ENCODE measurements at regions not wholly inside any gene's neighbourhood (a gene's known extent, or its start where the extent isn't known, plus 50 kb on each side); places are given as distances from the start of the nearest gene placed in this dataset.
"Not testable (repeated sequence)": the region's sequence is repeated elsewhere in the genome, so short reads cannot be mapped to it uniquely, and the experiment has no call there.

- TF ChIP-seq, protein P1, sequence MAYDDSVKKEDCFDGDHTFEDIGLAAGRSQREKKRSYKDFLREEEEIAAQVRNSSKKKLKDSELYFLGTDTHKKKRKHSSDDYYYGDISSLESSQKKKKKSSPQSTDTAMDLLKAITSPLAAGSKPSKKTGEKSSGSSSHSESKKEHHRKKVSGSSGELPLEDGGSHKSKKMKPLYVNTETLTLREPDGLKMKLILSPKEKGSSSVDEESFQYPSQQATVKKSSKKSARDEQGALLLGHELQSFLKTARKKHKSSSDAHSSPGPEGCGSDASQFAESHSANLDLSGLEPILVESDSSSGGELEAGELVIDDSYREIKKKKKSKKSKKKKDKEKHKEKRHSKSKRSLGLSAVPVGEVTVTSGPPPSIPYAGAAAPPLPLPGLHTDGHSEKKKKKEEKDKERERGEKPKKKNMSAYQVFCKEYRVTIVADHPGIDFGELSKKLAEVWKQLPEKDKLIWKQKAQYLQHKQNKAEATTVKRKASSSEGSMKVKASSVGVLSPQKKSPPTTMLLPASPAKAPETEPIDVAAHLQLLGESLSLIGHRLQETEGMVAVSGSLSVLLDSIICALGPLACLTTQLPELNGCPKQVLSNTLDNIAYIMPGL (CRISPR knock-in tag; IDR thresholded peaks at IDR 0.05): no peak
Measured at GRCh38 chr12:3428631-3429030, 62.4 kb upstream of the PRMT8 start (continued).

DNA sequence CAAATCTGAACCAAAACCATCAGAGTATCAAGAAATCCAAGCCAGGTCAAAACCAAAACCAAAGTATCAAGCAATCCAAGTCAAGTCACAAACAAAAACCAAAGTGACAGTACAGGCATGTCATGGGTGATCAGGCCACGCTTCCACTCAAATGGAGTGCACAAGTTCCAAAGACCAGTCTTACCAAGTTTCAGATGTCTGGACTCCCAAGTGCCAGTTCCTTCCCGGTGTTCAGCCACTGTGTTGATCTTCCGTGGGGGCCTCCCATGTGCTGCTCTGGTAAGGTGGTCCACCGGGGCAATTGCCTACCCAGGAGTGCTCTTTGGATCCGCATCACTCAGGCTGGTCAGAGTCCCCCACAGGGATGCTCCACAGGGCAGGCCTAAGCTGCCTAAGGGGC is 61.5 kb upstream of the PRMT8 start:
- DNase-seq (ENCODE audit: low spot score); H3K4me3 Mint-ChIP-seq; ATAC-seq; H3K27ac Mint-ChIP-seq; CTCF ChIA-PET; H3K27me3 Mint-ChIP-seq (ENCODE audit: low read depth); POLR2A ChIA-PET: not testable (repeated sequence)
- peaks cover 19% of the 10 kb centered on the region for H3K9me3 Mint-ChIP-seq
- H3K36me3 Mint-ChIP-seq: peaks cover 15% of the 10 kb centered on the region
- H3K4me1 Mint-ChIP-seq: peaks cover 46% of the 10 kb centered on the region

- 0 out of 2 replicates have a peak overlapping the region, but pooled peaks have one; percentile 0 for H3K4me3 Mint-ChIP-seq
- TF ChIP-seq, protein P2, sequence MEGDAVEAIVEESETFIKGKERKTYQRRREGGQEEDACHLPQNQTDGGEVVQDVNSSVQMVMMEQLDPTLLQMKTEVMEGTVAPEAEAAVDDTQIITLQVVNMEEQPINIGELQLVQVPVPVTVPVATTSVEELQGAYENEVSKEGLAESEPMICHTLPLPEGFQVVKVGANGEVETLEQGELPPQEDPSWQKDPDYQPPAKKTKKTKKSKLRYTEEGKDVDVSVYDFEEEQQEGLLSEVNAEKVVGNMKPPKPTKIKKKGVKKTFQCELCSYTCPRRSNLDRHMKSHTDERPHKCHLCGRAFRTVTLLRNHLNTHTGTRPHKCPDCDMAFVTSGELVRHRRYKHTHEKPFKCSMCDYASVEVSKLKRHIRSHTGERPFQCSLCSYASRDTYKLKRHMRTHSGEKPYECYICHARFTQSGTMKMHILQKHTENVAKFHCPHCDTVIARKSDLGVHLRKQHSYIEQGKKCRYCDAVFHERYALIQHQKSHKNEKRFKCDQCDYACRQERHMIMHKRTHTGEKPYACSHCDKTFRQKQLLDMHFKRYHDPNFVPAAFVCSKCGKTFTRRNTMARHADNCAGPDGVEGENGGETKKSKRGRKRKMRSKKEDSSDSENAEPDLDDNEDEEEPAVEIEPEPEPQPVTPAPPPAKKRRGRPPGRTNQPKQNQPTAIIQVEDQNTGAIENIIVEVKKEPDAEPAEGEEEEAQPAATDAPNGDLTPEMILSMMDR (IDR thresholded peaks at IDR 0.05): no peak
- TF ChIP-seq NFE2L1 (CRISPR knock-in tag; IDR thresholded peaks at IDR 0.05) (no peak), ATF2 (CRISPR knock-in tag; IDR thresholded peaks at IDR 0.05; ENCODE audit: borderline replicate concordance, low read depth) (no peak), PREB (CRISPR knock-in tag; IDR thresholded peaks at IDR 0.05; ENCODE audit: borderline replicate concordance) (no peak), JUN (CRISPR knock-in tag; IDR thresholded peaks at IDR 0.05) (no peak)
- TF ChIP-seq, protein P3, sequence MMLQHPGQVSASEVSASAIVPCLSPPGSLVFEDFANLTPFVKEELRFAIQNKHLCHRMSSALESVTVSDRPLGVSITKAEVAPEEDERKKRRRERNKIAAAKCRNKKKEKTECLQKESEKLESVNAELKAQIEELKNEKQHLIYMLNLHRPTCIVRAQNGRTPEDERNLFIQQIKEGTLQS (CRISPR knock-in tag; conservative IDR thresholded peaks at IDR 0.05): no peak
- peaks cover 19% of the 10 kb centered on the region for H3K9me3 Mint-ChIP-seq
- ATAC-seq (no peak), DNase-seq (ENCODE audit: low spot score) (no peak)
- POLR2A ChIA-PET: no interaction called here
- peaks cover 9% of the 10 kb centered on the region for H3K27me3 Mint-ChIP-seq (ENCODE audit: low read depth)
- peaks cover 46% of the 10 kb centered on the region for H3K4me1 Mint-ChIP-seq
- peak overlapping the region; percentile 62; the same call in 1 of the 2 replicates for H3K27ac Mint-ChIP-seq
- H3K36me3 Mint-ChIP-seq: peaks cover 15% of the 10 kb centered on the region
- CTCF ChIA-PET: interaction anchor here (1.0 to 2.6 kb wide), 2 partner anchors 105 to 131 kb away, joined by 3 to 10 read pairs; no protein-coding TSS in a partner anchor
Measured at GRCh38 chr12:3431686-3432085, 59.3 kb upstream of the PRMT8 start.

DNA sequence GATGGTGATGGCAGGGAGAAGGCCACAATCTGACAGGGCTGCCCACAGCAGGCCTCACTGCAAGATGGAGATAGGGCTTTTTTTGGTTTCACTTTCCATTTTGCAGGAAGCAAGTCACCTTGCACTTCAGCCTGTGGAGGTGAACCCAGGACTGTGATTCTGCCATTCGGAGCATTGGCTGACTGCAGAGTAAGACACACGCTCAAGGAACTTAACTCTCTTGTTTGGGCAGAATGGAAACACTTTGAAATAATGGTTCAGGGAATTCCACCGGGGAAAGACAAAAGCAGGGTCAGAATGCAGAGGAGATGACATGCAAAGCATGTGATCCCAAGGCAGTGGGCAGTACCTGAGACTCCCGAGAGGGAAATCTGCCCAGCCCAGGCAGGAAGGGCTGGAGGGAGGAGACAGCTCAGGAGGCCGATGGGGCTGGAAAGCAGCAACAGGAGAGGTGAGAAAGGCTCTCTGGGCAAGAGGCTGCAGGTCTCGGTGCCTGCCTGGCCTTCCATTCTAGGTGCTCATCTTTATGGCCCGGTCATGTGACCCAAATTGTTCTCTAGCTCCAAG is 58.7 kb upstream of the PRMT8 start:
- Mint-ChIP-seq H3K4me3 (no peak overlapping the region; the same call in 1 of the 2 replicates), H3K9me3 (peaks cover 19% of the 10 kb centered on the region), H3K27me3 (ENCODE audit: low read depth) (peaks cover 9% of the 10 kb centered on the region), H3K4me1 (peaks cover 46% of the 10 kb centered on the region), H3K36me3 (peaks cover 15% of the 10 kb centered on the region), H3K27ac (peak overlapping the region; percentile 62)
- ATAC-seq: peak; percentile 93
- TF ChIP-seq TCF7 (CRISPR knock-in tag; IDR thresholded peaks at IDR 0.05; ENCODE audit: low read depth) (no peak), USF2 (CRISPR knock-in tag; IDR thresholded peaks at IDR 0.05) (peak; percentile 65), FOXP1 (CRISPR knock-in tag; IDR thresholded peaks at IDR 0.05; ENCODE audit: borderline replicate concordance) (no peak)
- TF ChIP-seq, protein P4, sequence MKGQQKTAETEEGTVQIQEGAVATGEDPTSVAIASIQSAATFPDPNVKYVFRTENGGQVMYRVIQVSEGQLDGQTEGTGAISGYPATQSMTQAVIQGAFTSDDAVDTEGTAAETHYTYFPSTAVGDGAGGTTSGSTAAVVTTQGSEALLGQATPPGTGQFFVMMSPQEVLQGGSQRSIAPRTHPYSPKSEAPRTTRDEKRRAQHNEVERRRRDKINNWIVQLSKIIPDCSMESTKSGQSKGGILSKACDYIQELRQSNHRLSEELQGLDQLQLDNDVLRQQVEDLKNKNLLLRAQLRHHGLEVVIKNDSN (CRISPR knock-in tag; IDR thresholded peaks at IDR 0.05): peak; percentile 31; the same call in 1 of the 2 replicates
- TF ChIP-seq, protein P5, sequence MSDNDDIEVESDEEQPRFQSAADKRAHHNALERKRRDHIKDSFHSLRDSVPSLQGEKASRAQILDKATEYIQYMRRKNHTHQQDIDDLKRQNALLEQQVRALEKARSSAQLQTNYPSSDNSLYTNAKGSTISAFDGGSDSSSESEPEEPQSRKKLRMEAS (CRISPR knock-in tag; IDR thresholded peaks at IDR 0.05): peak; percentile 28; the same call in 1 of the 2 replicates
- TF ChIP-seq, protein P6, sequence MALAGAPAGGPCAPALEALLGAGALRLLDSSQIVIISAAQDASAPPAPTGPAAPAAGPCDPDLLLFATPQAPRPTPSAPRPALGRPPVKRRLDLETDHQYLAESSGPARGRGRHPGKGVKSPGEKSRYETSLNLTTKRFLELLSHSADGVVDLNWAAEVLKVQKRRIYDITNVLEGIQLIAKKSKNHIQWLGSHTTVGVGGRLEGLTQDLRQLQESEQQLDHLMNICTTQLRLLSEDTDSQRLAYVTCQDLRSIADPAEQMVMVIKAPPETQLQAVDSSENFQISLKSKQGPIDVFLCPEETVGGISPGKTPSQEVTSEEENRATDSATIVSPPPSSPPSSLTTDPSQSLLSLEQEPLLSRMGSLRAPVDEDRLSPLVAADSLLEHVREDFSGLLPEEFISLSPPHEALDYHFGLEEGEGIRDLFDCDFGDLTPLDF (CRISPR knock-in tag; IDR thresholded peaks at IDR 0.05): no peak
- ChIA-PET POLR2A (no interaction called here), CTCF (interaction anchor here (1.0 to 2.6 kb wide), 3 partner anchors 25 to 132 kb away, joined by 3 to 10 read pairs (median 3); no protein-coding TSS in a partner anchor)
- DNase-seq (ENCODE audit: low spot score): peak; percentile 44

Measured in WTC11 (cell line).